ENCODE measurements at regions not wholly inside any gene's neighbourhood (a gene's known extent, or its start where the extent isn't known, plus 50 kb on each side); places are given as distances from the start of the nearest gene placed in this dataset.

DNA sequence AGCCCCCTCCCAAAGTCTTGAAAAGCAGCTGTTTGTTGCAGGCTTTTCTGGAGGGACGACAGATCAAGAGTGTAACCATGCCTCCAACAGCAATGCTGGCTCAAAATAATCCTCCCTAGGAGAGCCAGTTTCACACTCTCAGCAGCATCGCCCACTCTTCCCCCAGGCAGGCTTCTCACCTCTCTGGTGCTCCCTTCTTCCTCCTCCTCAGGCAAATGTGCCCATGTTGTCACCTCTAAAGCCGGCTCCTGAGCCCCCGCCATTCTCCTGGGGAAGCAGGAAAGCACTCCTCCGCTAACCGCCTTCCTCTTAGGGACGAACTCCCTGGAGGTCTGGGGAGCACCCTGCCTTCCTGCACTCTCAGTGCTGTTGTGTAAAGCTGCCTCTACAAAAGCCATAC, 98.9 kb upstream of the SGCG start:
- TF ChIP-seq, protein P1, sequence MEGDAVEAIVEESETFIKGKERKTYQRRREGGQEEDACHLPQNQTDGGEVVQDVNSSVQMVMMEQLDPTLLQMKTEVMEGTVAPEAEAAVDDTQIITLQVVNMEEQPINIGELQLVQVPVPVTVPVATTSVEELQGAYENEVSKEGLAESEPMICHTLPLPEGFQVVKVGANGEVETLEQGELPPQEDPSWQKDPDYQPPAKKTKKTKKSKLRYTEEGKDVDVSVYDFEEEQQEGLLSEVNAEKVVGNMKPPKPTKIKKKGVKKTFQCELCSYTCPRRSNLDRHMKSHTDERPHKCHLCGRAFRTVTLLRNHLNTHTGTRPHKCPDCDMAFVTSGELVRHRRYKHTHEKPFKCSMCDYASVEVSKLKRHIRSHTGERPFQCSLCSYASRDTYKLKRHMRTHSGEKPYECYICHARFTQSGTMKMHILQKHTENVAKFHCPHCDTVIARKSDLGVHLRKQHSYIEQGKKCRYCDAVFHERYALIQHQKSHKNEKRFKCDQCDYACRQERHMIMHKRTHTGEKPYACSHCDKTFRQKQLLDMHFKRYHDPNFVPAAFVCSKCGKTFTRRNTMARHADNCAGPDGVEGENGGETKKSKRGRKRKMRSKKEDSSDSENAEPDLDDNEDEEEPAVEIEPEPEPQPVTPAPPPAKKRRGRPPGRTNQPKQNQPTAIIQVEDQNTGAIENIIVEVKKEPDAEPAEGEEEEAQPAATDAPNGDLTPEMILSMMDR (IDR thresholded peaks at IDR 0.05), result no peak
- TF ChIP-seq TCF7L2 (IDR thresholded peaks at IDR 0.05; ENCODE audit: low read depth, low read length), result no peak
- TF ChIP-seq POLR2AphosphoS5 (IDR thresholded peaks at IDR 0.05; ENCODE audit: low read depth, low read length), result no peak
